Neural cell (in vitro differentiated cells): ENCODE measurements at regions not wholly inside any gene's neighbourhood (a gene's known extent, or its start where the extent isn't known, plus 50 kb on each side); places are given as distances from the start of the nearest gene placed in this dataset.

Experiments used
- H2AFZ ChIP-seq: fragments of 200-600, 300-800 bp; sonication (generic), shearing (Covaris generic); 2 replicates; pipeline ENCODE4 v1.6.0; 2014; ENCODE audit warnings: low read depth, mild to moderate bottlenecking, antibody characterized with exemption, low read length, moderate library complexity
- H3F3A ChIP-seq: fragments of 200-600 bp; shearing (Covaris generic); 2 replicates; pipeline ENCODE4 v1.6.1; 2016; ENCODE audit warnings: mild to moderate bottlenecking, moderate library complexity, mixed read lengths, antibody characterized with exemption, low read length; ENCODE audit not compliant: insufficient read depth, poor library complexity, severe bottlenecking
- H3K27ac ChIP-seq: fragments of 200-600, 300-800 bp; sonication (generic), shearing (Covaris generic); 2 replicates; pipeline ENCODE4 v1.5.1; 2014; ENCODE audit warnings: mild to moderate bottlenecking, low read length, moderate library complexity
- H3K27me3 ChIP-seq: fragments of 300-800, 200-600 bp; sonication (generic), shearing (Covaris generic); 2 replicates; pipeline ENCODE4 v1.6.0; 2014; ENCODE audit warnings: mild to moderate bottlenecking, low read depth, low read length, moderate library complexity; ENCODE audit not compliant: insufficient read depth
- H3K36me3 ChIP-seq: fragments of 300-800, 200-600 bp; sonication (generic), shearing (Covaris generic); 2 replicates; pipeline ENCODE4 v1.5.1; 2014; ENCODE audit warnings: mild to moderate bottlenecking, antibody characterized with exemption, low read length, moderate library complexity; ENCODE audit not compliant: insufficient read depth
- H3K4me2 ChIP-seq: fragments of 300-800, 200-600 bp; sonication (generic), shearing (Covaris generic); 2 replicates; pipeline ENCODE4 v1.6.0; 2014; ENCODE audit warnings: mild to moderate bottlenecking, low read length
- H3K4me3 ChIP-seq: fragments of 300-800, 200-600 bp; sonication (generic), shearing (Covaris generic); 2 replicates; pipeline ENCODE4 v1.5.1; 2014; ENCODE audit warnings: mild to moderate bottlenecking, low read length, moderate library complexity
- H3K79me2 ChIP-seq: fragments of 200-600 bp; shearing (Covaris generic); replicated peaks from 2 replicates; pipeline ENCODE4 v1.6.0; 2014; ENCODE audit warnings: mild to moderate bottlenecking, low read length, moderate library complexity; ENCODE audit not compliant: insufficient read depth
- H3K9ac ChIP-seq: fragments of 300-800, 200-600 bp; sonication (generic), shearing (Covaris generic); 2 replicates; pipeline ENCODE4 v1.6.1; 2016; ENCODE audit warnings: mild to moderate bottlenecking, low read length, mixed read lengths
- H3K9me2 ChIP-seq: fragments of 200-600 bp; shearing (Covaris generic); 2 replicates; pipeline ENCODE4 v1.6.1; 2016; ENCODE audit warnings: mild to moderate bottlenecking, low read length, mixed read lengths; ENCODE audit not compliant: insufficient read depth
- H3K9me3 ChIP-seq: fragments of 200-600, 300-800 bp; sonication (generic), shearing (Covaris generic); 2 replicates; pipeline ENCODE4 v1.6.1; 2016; ENCODE audit warnings: mild to moderate bottlenecking, mixed run types, low read length, moderate library complexity, mixed read lengths
- H4K20me1 ChIP-seq: fragments of 200-600 bp; shearing (Covaris generic); 2 replicates; pipeline ENCODE4 v1.6.1; 2016; ENCODE audit warnings: mild to moderate bottlenecking, mixed run types; ENCODE audit not compliant: insufficient read depth
- EP300 ChIP-seq: fragments of 450-650 bp; conservative IDR thresholded peaks from 2 replicates; pipeline ENCODE4 v1.6.1; 2014; ENCODE audit warnings: antibody characterized with exemption, mild to moderate bottlenecking, moderate library complexity; ENCODE audit not compliant: poor library complexity, severe bottlenecking
- EZH2 ChIP-seq: fragments of 200-600, 300-800 bp; shearing (Covaris generic), sonication (generic); IDR thresholded peaks from 2 replicates; pipeline ENCODE4 v1.6.1; 2014; ENCODE audit warnings: antibody characterized with exemption, low read length, borderline replicate concordance, mild to moderate bottlenecking; ENCODE audit not compliant: insufficient read depth, poor library complexity, severe bottlenecking
- MXI1 ChIP-seq: fragments of 450-650 bp; conservative IDR thresholded peaks from 2 replicates; pipeline ENCODE4 v1.6.1; 2014; ENCODE audit warnings: antibody characterized with exemption, mild to moderate bottlenecking; ENCODE audit not compliant: poor library complexity, severe bottlenecking
- POLR2AphosphoS5 ChIP-seq: IDR thresholded peaks from 2 replicates; pipeline ENCODE4 v1.6.1; 2012
- RAD21 ChIP-seq: fragments of 450-650 bp; conservative IDR thresholded peaks from 2 replicates; pipeline ENCODE4 v1.6.1; 2014; ENCODE audit warnings: antibody characterized with exemption, mild to moderate bottlenecking, moderate library complexity
- SMC3 ChIP-seq: fragments of 450-650 bp; conservative IDR thresholded peaks from 2 replicates; pipeline ENCODE4 v1.6.1; 2014; ENCODE audit warnings: antibody characterized with exemption, mild to moderate bottlenecking, moderate library complexity; ENCODE audit not compliant: poor library complexity
- TAF1 ChIP-seq: IDR thresholded peaks from 2 replicates; pipeline ENCODE4 v1.6.1; 2012; ENCODE audit warnings: low read depth
- TF ChIP-seq, protein P1 (sequence below): fragments of 450-650 bp; IDR thresholded peaks from 2 replicates; pipeline ENCODE4 v1.5.1; 2014; ENCODE audit warnings: antibody characterized with exemption, mild to moderate bottlenecking, moderate library complexity; ENCODE audit not compliant: poor library complexity, severe bottlenecking
- TF ChIP-seq, protein P2 (sequence below): IDR thresholded peaks from 2 replicates; pipeline ENCODE4 v1.6.1; 2012; ENCODE audit warnings: borderline replicate concordance

DNA sequence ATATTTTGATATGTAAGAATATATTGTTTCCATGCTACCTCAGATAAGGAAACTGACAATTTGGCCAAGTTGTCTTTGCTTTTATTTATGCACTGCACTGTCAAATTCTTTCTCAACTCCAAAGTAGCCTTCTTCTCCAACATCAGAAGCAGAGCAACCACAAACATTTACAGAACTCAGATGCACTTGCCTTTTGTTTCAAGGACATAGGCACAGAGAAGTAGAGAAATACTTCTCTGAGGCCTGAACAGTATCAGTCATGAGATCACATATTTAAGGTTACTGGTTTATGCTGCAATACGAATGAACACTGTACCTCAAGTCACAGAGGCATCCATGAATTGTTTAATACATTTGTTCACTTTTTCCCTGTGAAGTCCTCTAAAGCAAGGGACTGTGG, 606.1 kb upstream of the SLIT2 start:
- H3K27ac ChIP-seq = no peak overlapping the region
- no peak overlapping the region for H3K4me3 ChIP-seq
- H4K20me1 ChIP-seq = no peaks in the 10 kb centered on the region
- H3K9me2 ChIP-seq = no peaks in the 10 kb centered on the region
- TF ChIP-seq RAD21 (no peak), MXI1 (no peak), TAF1 (no peak), EZH2 (no peak), POLR2AphosphoS5 (no peak), EP300 (no peak), SMC3 (no peak)
- TF ChIP-seq, protein P1, sequence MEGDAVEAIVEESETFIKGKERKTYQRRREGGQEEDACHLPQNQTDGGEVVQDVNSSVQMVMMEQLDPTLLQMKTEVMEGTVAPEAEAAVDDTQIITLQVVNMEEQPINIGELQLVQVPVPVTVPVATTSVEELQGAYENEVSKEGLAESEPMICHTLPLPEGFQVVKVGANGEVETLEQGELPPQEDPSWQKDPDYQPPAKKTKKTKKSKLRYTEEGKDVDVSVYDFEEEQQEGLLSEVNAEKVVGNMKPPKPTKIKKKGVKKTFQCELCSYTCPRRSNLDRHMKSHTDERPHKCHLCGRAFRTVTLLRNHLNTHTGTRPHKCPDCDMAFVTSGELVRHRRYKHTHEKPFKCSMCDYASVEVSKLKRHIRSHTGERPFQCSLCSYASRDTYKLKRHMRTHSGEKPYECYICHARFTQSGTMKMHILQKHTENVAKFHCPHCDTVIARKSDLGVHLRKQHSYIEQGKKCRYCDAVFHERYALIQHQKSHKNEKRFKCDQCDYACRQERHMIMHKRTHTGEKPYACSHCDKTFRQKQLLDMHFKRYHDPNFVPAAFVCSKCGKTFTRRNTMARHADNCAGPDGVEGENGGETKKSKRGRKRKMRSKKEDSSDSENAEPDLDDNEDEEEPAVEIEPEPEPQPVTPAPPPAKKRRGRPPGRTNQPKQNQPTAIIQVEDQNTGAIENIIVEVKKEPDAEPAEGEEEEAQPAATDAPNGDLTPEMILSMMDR = no peak
- TF ChIP-seq, protein P2, sequence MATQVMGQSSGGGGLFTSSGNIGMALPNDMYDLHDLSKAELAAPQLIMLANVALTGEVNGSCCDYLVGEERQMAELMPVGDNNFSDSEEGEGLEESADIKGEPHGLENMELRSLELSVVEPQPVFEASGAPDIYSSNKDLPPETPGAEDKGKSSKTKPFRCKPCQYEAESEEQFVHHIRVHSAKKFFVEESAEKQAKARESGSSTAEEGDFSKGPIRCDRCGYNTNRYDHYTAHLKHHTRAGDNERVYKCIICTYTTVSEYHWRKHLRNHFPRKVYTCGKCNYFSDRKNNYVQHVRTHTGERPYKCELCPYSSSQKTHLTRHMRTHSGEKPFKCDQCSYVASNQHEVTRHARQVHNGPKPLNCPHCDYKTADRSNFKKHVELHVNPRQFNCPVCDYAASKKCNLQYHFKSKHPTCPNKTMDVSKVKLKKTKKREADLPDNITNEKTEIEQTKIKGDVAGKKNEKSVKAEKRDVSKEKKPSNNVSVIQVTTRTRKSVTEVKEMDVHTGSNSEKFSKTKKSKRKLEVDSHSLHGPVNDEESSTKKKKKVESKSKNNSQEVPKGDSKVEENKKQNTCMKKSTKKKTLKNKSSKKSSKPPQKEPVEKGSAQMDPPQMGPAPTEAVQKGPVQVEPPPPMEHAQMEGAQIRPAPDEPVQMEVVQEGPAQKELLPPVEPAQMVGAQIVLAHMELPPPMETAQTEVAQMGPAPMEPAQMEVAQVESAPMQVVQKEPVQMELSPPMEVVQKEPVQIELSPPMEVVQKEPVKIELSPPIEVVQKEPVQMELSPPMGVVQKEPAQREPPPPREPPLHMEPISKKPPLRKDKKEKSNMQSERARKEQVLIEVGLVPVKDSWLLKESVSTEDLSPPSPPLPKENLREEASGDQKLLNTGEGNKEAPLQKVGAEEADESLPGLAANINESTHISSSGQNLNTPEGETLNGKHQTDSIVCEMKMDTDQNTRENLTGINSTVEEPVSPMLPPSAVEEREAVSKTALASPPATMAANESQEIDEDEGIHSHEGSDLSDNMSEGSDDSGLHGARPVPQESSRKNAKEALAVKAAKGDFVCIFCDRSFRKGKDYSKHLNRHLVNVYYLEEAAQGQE = no peak
- H3K36me3 ChIP-seq = no peaks in the 10 kb centered on the region
- no peaks in the 10 kb centered on the region for H3K27me3 ChIP-seq
- H3F3A ChIP-seq = no peaks in the 10 kb centered on the region
- H2AFZ ChIP-seq = no peak overlapping the region
- H3K4me2 ChIP-seq = no peak overlapping the region
- H3K79me2 ChIP-seq = no peaks in the 10 kb centered on the region
- H3K9ac ChIP-seq = no peak overlapping the region
- H3K9me3 ChIP-seq = no peaks in the 10 kb centered on the region

DNA sequence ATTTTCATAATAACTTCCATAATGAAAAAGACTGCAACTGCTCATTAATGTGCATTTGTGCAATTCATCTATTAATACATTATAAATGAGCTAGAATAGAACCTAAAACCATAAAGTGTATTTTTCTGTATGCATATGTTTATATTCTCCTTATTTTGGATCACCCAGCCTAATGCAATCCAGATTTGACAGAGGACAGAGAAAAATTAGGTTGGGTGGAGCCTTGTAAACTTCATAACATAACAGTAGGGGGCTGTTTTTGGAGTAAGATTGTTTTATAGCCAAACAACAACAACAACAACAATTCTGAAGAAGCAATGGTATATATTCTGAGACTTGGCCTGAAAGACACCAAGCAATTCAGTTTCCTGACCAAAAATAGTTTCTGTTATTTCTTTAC, 615.3 kb upstream of the SLIT2 start:
- no peak overlapping the region for H3K27ac ChIP-seq
- no peaks in the 10 kb centered on the region for H3F3A ChIP-seq
- TF ChIP-seq TAF1 = no peak
- TF ChIP-seq RAD21 = no peak
- TF ChIP-seq SMC3 = no peak
- TF ChIP-seq MXI1 = no peak
- no peak for TF ChIP-seq EZH2
- TF ChIP-seq, protein P1 = no peak
- no peak for TF ChIP-seq POLR2AphosphoS5
- TF ChIP-seq EP300 = no peak
- TF ChIP-seq, protein P2 = no peak
- no peaks in the 10 kb centered on the region for H3K9me3 ChIP-seq
- H3K9ac ChIP-seq = no peak overlapping the region
- H4K20me1 ChIP-seq = no peaks in the 10 kb centered on the region
- no peak overlapping the region for H3K4me3 ChIP-seq
- no peaks in the 10 kb centered on the region for H3K27me3 ChIP-seq
- H3K79me2 ChIP-seq = no peaks in the 10 kb centered on the region
- no peak overlapping the region for H2AFZ ChIP-seq
- no peaks in the 10 kb centered on the region for H3K36me3 ChIP-seq
- no peak overlapping the region for H3K4me2 ChIP-seq
- H3K9me2 ChIP-seq = no peaks in the 10 kb centered on the region
